ENCODE measurements at regions not wholly inside any gene's neighbourhood (a gene's known extent, or its start where the extent isn't known, plus 50 kb on each side); places are given as distances from the start of the nearest gene placed in this dataset.

DNA sequence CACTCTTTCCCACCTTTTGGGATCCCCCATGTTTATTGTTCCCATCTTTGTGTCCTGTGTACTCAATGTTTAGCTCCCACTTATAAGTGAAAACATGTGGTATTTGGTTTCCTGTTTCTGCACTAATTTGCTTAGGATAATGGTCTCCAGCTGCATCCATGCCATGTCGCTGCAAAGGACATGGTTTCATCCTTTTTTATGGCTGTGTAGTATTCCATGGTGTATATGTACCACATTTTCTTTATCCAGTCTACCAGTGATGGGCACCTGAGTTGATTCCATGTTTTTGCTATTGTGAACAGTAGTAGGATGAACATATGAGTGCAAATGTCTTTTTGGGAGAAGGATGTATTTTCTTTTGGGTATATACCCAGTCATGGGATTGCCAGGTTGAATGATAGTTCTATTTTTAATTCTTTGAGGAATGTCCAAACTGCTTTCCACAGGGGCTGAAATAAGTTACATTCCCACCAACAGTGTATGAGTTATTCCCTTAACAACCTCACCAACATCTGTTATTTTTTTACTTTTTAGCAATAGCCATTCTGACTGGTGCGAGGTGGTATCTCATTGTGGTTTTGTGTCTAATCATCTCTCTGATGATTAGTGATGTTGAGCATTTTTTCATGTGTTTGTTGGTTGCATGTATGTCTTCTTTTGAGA is 55.7 kb upstream of the MEDAG start:
- TF ChIP-seq, protein P1, sequence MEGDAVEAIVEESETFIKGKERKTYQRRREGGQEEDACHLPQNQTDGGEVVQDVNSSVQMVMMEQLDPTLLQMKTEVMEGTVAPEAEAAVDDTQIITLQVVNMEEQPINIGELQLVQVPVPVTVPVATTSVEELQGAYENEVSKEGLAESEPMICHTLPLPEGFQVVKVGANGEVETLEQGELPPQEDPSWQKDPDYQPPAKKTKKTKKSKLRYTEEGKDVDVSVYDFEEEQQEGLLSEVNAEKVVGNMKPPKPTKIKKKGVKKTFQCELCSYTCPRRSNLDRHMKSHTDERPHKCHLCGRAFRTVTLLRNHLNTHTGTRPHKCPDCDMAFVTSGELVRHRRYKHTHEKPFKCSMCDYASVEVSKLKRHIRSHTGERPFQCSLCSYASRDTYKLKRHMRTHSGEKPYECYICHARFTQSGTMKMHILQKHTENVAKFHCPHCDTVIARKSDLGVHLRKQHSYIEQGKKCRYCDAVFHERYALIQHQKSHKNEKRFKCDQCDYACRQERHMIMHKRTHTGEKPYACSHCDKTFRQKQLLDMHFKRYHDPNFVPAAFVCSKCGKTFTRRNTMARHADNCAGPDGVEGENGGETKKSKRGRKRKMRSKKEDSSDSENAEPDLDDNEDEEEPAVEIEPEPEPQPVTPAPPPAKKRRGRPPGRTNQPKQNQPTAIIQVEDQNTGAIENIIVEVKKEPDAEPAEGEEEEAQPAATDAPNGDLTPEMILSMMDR (IDR thresholded peaks at IDR 0.05): no peak
- no peak for TF ChIP-seq POLR2A (IDR thresholded peaks at IDR 0.05)
- TF ChIP-seq EP300 (IDR thresholded peaks at IDR 0.05): no peak

Measured in gastroesophageal sphincter (tissue), 3 donors.